GM18858 (cell line): ENCODE measurements at regions not wholly inside any gene's neighbourhood (a gene's known extent, or its start where the extent isn't known, plus 50 kb on each side); places are given as distances from the start of the nearest gene placed in this dataset.

Experiments
- ATAC-seq: cut with Tn5 transposase; IDR thresholded peaks from one replicate; pipeline ENCODE4 v1.9.1; 2021; ENCODE audit not compliant: unreplicated experiment

DNA sequence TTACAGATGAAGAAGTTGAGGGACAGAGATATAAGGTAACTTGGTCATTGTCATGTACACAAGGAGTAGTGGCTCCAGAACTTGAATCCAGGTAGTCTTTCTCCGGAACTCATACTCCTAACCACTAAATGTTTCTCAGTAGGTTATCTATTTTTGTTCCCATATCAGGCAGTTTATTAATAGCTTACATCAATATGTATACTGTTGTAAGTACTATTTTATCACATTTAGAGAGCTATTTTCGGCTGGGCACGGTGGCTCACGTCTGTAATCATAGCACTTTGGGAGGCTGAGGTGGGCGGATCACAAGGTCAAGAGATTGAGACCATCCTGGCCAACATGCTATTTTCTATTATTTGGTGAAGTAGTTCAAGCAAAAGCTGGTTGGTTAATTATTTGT, 415.6 kb upstream of the FBXO33 start:
- ATAC-seq, result no peak

DNA sequence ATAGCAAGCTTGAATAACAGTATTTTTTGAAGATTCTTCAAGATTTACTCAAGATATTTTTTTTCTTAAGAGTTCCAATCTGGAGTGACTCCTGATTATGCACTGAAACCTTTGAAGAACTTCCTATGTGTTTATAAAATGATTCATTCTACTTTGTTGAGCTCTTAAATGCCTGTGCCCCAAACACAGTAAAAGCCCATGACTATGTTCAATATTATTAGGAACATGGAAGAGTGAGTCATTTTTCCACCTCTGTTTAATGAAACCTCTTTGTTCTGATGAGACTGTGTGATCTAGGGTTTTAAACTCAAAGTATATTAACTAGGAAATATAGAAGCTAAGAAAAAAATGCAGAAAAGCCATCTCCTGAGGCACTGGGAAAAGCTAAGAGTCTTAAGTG, 415.0 kb upstream of the FBXO33 start:
- no peak for ATAC-seq

DNA sequence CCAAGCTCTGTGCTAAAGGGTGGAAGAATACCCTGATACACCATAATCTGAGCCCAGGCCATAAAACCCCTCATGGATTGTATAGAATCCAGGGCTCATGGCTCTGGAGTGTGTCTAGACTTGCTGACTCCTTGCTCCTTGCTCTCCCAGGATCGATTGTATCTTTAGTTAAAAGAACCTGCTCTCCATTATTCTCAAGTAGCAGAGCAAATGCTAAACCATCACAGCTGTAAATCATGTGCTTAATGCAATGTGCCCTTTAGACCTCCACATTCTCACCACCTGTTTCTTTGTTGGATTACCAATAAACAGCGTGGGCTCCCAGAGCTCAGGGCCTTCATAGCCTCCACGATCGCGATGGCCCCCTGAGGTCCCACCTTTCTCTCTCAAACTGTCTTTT, 411.6 kb upstream of the FBXO33 start:
- ATAC-seq, result no peak

- ATAC-seq, result peak; percentile 39
Measured at GRCh38 chr14:39841088-39841487, 408.9 kb upstream of the FBXO33 start.

GRCh38 chr14:39827901-39828655, 395.8 kb upstream of the FBXO33 start:
- peak; percentile 97 for ATAC-seq

DNA sequence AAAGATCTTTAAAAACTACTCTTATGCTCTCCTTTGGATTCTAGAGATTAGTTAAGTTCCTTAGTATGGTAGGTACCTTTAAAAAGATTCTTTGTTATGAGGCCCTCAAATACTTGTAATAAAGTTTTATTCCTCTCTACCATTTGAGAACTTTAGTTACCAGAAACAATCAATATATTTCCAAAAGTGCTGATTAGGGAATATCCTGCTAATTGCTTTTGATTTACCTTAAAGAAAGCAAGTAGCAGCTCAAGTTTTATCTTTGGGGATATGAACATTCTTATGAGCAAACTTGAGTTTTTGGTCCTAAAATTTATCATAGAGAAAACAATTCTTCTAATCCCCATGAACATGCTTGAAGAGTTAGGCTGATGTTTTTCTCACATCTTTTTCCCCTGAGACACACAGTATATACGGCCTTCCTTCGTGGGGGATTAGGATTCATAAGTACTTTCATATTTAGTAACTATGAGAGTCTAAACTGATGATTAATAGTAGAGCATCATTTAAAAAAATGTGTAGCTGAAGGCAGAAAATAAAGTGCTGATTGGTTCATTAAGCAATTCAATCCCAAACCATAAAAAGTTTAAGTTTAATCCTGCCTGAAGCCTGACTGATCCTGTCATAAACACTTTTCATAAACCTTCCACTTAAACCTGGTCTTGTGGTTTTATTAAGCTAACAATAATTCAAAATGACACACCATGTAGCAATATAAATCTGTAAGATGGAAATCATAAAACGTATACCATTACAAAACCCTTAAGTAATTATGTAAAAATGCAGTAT, 380.5 kb upstream of the FBXO33 start:
- ATAC-seq, result no peak

- no peak for ATAC-seq
Measured at GRCh38 chr14:39807271-39807670, 375.0 kb upstream of the FBXO33 start.

- no peak for ATAC-seq
Measured at GRCh38 chr14:39784461-39784860, 352.2 kb upstream of the FBXO33 start.

DNA sequence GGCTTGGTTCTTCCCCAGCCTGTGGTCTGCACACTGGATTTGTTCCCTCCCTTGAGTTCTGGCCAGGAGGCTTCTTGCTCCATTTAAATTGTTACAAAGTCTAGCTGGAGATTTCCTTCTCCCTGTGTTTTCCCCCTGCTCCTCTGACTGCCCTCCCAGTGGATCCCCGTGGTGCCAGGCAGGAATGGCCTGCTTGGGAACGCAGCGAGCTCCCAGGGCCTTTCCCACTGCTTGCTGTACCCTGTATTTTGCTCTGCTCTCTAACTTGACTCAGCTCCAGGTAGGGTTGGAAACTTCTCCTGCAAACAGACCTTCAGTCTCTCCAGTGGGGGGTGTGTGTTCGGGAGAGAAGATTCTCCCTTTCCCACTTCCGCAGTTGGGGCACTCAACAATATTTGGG, 349.2 kb upstream of the FBXO33 start:
- no peak for ATAC-seq

DNA sequence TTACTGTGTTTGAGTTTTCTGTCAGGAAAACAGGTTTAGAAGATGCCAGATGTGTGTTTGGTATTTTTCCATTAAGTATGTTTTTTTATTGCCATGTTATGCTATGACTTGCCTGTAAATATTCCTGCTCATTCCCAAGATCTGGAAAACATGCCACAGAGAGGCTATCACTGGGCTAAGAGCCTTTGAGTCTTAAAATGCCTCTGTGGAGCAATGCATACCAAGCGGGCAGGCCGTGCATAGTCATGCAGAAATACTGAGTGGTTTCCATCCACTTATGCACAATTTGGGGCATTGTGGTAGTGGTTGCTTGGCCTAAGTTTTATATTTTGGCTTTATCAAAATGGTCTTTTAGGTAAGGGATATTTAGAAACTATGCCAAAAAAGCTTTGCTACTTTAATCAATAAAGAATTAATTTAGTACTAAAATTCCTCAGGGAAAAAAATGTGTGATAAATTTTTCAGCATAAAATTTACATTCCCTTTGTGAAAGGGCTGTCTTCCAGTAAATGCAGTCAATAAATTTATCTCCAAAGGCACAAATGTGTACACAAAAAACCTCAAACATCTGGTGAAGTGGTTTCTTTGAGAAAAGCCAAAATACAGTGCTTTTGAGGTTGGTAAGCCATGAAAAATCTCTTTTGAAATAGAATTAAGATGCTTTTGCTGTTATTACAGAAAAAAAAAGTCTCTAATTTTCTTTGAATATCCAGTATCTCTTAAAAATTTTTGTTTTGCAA, 341.3 kb upstream of the FBXO33 start:
- no peak for ATAC-seq

DNA sequence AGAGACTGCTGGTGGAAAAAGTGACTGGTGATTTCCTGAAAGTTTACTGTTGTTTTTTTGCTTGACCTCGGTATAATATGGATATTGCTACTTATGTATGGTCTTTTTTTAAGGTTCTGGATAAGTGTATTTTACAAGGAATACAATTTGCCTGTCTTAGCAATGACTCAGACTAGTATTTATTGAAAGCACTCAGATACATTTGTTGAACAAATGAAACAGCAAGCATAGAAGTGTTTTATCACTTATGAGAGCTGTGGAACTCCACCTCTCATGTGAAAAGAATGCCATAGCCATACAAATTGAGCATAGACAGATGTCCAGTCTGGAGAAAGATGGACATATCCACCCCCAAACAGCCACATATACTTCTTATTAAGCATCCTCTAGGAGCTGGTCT, 340.4 kb upstream of the FBXO33 start:
- ATAC-seq, result no peak

- ATAC-seq, result peak; percentile 60
Measured at GRCh38 chr14:39768589-39768988, 336.4 kb upstream of the FBXO33 start.

DNA sequence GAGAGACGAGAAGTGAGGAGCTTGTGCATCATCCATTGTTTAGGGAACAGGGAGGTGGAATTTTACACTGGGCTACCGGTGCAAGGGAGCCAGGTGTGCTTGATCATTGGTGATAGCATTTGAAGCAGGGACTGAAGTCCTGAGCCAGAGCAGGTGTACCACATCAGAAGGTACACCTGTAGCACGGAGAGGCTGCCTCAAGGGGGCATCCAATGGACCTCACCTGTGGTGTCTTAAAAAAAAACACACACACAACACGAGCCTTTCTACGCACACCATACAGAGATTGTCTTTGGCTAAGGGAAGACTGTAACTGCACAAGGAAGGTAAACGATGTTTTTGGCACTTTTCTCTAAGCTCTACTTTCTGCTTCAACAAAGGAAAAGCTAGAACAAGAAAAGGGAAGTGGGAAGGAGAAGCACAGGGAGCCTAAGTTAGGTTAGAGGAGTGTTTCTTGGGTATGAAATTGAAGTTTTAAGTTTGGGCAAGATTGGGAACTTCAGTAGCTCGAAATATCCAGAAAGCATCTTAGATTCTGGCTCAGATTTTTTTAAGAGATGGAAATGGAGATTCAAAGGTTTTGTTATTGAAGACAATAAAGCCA, 334.3 kb upstream of the FBXO33 start:
- ATAC-seq, result no peak

DNA sequence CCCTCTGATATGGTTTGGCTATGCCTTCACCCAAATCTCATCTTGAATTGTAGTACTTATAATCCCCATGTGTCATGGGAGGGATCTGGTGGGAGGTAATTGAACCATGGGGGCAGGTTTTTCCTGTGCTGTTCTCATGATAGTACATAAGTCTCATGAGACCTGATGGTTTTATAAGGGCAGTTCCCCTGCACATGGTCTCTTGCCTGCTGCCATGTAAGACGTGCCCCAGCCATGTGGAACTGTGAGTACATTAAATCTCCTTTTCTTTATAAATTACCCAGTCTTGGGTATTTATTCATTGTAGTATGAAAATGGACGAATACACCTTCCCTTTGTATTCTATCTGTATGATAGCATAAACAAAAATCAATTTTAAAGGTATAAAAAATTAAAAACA, 333.4 kb upstream of the FBXO33 start:
- ATAC-seq, result no peak

GRCh38 chr14:39763402-39763890, 331.2 kb upstream of the FBXO33 start:
- peak; percentile 23 for ATAC-seq

DNA sequence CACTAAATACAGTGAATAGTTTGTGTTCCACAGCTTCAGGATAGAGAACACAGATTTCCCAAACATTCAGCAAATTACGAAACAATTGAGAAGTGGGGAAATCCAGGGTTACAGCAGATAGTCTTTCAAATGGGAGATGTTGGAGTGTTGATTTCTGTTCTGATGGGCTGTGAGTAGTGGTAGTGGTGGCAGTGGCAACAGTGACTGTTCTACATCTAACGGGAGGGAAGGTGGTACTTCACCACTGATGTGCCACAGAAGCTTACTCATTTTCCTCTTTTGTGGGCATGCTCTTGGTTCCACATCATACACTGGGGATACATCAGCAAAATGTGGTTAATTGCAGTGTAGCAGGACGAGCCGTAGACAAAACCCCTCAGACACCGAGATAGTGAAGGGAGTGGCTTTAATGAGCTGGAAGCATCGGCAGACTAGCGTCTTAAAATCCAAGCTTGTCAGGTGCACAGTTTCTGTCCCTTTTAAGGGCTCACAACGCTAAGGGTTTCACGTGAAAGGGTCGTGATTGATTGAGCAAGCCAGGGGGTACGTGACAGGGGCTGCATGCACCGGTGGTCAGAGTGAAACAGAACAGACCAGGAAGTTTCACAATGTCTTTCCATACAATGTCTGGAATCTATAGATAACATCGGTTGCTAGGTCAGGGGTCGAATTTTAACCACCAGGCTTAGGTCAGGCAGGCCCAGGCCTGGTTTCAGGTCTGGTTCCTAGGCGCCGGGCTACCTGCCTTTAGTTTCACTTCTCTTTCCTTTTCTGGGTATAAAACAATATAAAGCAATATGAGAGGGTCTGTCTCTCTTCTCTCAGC, 330.6 kb upstream of the FBXO33 start:
- peak; percentile 61 for ATAC-seq

DNA sequence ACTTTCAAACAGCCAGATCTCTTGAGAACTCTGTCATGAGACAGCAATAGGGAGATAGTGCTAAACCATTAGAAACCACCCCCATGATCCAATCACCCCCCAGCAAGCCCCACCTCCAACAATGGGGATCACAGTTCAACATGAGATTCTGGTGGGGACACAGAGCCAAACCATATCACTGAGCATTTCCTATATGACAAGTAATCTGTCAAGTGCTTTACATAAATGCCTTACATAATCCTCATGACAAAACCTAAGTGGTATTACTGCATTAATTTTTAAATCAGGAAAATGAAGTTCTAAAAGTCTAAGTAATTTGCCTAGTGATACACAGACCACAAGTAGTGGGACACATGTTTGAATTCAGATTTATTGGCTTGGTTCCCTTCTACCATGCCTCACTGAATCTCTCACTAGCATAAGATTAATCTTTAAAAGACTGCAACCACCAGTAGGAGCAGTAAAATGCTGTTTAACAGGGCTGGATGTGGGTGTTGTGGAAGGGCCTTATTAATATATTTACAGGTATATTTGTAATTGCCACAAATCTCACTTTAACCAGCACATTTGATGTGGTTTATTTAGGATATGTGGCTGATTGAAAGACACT, 323.1 kb upstream of the FBXO33 start:
- ATAC-seq, result no peak

GRCh38 chr14:39740454-39740853, 308.2 kb upstream of the FBXO33 start:
- no peak for ATAC-seq

- no peak for ATAC-seq
Measured at GRCh38 chr14:39739796-39740195, 307.6 kb upstream of the FBXO33 start.

DNA sequence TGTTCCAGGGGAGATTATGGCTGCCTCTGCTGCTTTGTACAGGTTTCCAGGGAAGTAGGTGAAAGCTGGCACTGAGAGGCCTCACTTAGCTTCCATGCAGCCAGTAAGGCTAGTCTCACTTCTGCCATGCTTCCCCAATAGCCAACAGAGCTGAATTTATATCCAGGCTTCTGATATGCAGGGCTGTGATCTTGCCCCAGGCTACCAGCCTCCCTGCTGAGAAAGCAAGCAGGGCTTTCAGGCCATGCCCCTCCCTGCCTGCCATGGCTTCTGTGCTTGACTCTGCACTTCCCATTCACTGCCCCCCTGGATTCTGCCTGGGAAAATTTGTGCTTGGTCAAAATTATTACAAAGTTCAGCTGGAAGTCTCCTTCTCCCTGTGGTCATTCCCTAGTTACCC, 302.1 kb upstream of the FBXO33 start:
- ATAC-seq, result no peak
